Liver (tissue), 3 donors: ENCODE measurements at regions not wholly inside any gene's neighbourhood (a gene's known extent, or its start where the extent isn't known, plus 50 kb on each side); places are given as distances from the start of the nearest gene placed in this dataset.

Experiments
- EGR1 ChIP-seq, 2 donors: IDR thresholded peaks; 2 replicates each; pipeline ENCODE4 v1.6.1; 2016 to 2018; ENCODE audit warnings: antibody characterized with exemption in 2 of 2, low read depth in 2 of 2
- FOXA2 ChIP-seq: IDR thresholded peaks from 2 replicates; pipeline ENCODE4 v1.6.1; 2016; ENCODE audit warnings: antibody characterized with exemption
- GABPA ChIP-seq, 2 donors: IDR thresholded peaks in 1 of 2; conservative IDR thresholded peaks in 1 of 2; 2 replicates each; pipeline ENCODE4 v1.6.1; 2016; ENCODE audit warnings: antibody characterized with exemption in 2 of 2, mild to moderate bottlenecking in 1 of 2, moderate library complexity in 1 of 2
- NR2F2 ChIP-seq: IDR thresholded peaks from 2 replicates; pipeline ENCODE4 v1.6.1; 2016; ENCODE audit warnings: antibody characterized with exemption
- RAD21 ChIP-seq, 2 donors: IDR thresholded peaks; 2 replicates each; pipeline ENCODE4 v1.6.1; 2016; ENCODE audit warnings: antibody characterized with exemption in 2 of 2, mild to moderate bottlenecking in 2 of 2
- YY1 ChIP-seq: IDR thresholded peaks from 2 replicates; pipeline ENCODE4 v1.6.1; 2016; ENCODE audit warnings: antibody characterized with exemption, mild to moderate bottlenecking
- TF ChIP-seq, protein P1 (sequence below): fragments of 150-350 bp; IDR thresholded peaks from 2 replicates; pipeline ENCODE4 v1.5.1; 2017; ENCODE audit warnings: improper control_type of control experiment, low read depth, low read length; ENCODE audit not compliant: missing input control
- TF ChIP-seq, protein P2 (sequence below): IDR thresholded peaks from 2 replicates; pipeline ENCODE4 v1.6.1; 2016; ENCODE audit warnings: antibody characterized with exemption
- TF ChIP-seq, protein P3 (sequence below): IDR thresholded peaks from 2 replicates; pipeline ENCODE4 v1.6.1; 2016; ENCODE audit warnings: antibody characterized with exemption
- TF ChIP-seq, protein P4 (sequence below): IDR thresholded peaks from 2 replicates; pipeline ENCODE4 v1.6.1; 2016; ENCODE audit warnings: antibody characterized with exemption, mild to moderate bottlenecking
- donor health status: healthy.
- donor health status: healthy.

DNA sequence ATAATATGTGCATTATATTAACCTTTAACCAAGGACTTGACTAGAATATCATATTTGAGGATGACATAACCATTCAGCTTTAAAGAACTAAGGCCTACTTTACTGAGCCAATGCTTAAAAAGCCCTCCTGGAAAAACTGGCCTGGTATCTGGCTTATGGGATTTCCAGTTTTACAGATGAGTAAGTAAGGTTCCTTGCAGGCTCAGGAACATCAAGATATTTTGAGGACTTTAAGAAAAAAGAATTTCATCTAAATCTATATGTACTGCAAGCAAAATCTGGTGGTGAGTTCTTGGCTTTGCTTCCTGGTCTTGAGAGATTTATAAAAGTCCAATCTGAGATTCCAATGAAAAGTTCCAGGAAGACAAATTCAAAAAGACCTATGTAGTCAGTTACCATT is 417.0 kb upstream of the NRXN1 start:
- TF ChIP-seq, protein P1, sequence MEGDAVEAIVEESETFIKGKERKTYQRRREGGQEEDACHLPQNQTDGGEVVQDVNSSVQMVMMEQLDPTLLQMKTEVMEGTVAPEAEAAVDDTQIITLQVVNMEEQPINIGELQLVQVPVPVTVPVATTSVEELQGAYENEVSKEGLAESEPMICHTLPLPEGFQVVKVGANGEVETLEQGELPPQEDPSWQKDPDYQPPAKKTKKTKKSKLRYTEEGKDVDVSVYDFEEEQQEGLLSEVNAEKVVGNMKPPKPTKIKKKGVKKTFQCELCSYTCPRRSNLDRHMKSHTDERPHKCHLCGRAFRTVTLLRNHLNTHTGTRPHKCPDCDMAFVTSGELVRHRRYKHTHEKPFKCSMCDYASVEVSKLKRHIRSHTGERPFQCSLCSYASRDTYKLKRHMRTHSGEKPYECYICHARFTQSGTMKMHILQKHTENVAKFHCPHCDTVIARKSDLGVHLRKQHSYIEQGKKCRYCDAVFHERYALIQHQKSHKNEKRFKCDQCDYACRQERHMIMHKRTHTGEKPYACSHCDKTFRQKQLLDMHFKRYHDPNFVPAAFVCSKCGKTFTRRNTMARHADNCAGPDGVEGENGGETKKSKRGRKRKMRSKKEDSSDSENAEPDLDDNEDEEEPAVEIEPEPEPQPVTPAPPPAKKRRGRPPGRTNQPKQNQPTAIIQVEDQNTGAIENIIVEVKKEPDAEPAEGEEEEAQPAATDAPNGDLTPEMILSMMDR = no peak
- TF ChIP-seq, protein P2, sequence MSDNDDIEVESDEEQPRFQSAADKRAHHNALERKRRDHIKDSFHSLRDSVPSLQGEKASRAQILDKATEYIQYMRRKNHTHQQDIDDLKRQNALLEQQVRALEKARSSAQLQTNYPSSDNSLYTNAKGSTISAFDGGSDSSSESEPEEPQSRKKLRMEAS = no peak
- TF ChIP-seq, protein P3, sequence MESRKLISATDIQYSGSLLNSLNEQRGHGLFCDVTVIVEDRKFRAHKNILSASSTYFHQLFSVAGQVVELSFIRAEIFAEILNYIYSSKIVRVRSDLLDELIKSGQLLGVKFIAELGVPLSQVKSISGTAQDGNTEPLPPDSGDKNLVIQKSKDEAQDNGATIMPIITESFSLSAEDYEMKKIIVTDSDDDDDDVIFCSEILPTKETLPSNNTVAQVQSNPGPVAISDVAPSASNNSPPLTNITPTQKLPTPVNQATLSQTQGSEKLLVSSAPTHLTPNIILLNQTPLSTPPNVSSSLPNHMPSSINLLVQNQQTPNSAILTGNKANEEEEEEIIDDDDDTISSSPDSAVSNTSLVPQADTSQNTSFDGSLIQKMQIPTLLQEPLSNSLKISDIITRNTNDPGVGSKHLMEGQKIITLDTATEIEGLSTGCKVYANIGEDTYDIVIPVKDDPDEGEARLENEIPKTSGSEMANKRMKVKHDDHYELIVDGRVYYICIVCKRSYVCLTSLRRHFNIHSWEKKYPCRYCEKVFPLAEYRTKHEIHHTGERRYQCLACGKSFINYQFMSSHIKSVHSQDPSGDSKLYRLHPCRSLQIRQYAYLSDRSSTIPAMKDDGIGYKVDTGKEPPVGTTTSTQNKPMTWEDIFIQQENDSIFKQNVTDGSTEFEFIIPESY = no peak
- no peak for TF ChIP-seq RAD21 (IDR thresholded peaks at IDR 0.05)
- no peak for TF ChIP-seq EGR1 (IDR thresholded peaks at IDR 0.05; ENCODE audit: low read depth in 2 of 2)
- TF ChIP-seq, protein P4, sequence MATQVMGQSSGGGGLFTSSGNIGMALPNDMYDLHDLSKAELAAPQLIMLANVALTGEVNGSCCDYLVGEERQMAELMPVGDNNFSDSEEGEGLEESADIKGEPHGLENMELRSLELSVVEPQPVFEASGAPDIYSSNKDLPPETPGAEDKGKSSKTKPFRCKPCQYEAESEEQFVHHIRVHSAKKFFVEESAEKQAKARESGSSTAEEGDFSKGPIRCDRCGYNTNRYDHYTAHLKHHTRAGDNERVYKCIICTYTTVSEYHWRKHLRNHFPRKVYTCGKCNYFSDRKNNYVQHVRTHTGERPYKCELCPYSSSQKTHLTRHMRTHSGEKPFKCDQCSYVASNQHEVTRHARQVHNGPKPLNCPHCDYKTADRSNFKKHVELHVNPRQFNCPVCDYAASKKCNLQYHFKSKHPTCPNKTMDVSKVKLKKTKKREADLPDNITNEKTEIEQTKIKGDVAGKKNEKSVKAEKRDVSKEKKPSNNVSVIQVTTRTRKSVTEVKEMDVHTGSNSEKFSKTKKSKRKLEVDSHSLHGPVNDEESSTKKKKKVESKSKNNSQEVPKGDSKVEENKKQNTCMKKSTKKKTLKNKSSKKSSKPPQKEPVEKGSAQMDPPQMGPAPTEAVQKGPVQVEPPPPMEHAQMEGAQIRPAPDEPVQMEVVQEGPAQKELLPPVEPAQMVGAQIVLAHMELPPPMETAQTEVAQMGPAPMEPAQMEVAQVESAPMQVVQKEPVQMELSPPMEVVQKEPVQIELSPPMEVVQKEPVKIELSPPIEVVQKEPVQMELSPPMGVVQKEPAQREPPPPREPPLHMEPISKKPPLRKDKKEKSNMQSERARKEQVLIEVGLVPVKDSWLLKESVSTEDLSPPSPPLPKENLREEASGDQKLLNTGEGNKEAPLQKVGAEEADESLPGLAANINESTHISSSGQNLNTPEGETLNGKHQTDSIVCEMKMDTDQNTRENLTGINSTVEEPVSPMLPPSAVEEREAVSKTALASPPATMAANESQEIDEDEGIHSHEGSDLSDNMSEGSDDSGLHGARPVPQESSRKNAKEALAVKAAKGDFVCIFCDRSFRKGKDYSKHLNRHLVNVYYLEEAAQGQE = no peak
- TF ChIP-seq YY1 = no peak
- no peak for TF ChIP-seq NR2F2
- TF ChIP-seq FOXA2 = no peak
- no peak for TF ChIP-seq GABPA (IDR thresholded peaks at IDR 0.05 in 1 of 2, conservative IDR thresholded peaks at IDR 0.05 in 1 of 2)
